ENCODE measurements at regions not wholly inside any gene's neighbourhood (a gene's known extent, or its start where the extent isn't known, plus 50 kb on each side); places are given as distances from the start of the nearest gene placed in this dataset.

- TF ChIP-seq CTCF (IDR thresholded peaks at IDR 0.05) (no peak), POLR2A (IDR thresholded peaks at IDR 0.05) (no peak), POLR2AphosphoS5 (IDR thresholded peaks at IDR 0.05) (no peak)
Observed at GRCh38 chr4:24639714-24640113, 55.4 kb upstream of the DHX15 start.
